Smooth muscle cell (in vitro differentiated cells): ENCODE measurements at regions not wholly inside any gene's neighbourhood (a gene's known extent, or its start where the extent isn't known, plus 50 kb on each side); places are given as distances from the start of the nearest gene placed in this dataset.

Source experiments
- DNase-seq: peaks from one replicate; lab custom pipeline; 2025; ENCODE audit not compliant: unreplicated experiment; lab: John Stamatoyannopoulos, UW
- H2AFZ ChIP-seq: fragments of 200-600 bp; sonication (generic); 2 replicates; pipeline ENCODE4 v1.6.0; 2016; ENCODE audit warnings: antibody characterized with exemption, low read depth, mild to moderate bottlenecking
- H3F3A ChIP-seq: fragments of 200-600 bp; sonication (generic); 2 replicates; pipeline ENCODE4 v1.6.0; 2017; ENCODE audit warnings: antibody characterized with exemption, low read depth
- H3K27ac ChIP-seq: fragments of 200-600 bp; sonication (generic); 2 replicates; pipeline ENCODE4 v1.5.1; 2016; ENCODE audit warnings: low read depth, mild to moderate bottlenecking
- H3K27me3 ChIP-seq: fragments of 200-600 bp; sonication (generic); 2 replicates; pipeline ENCODE4 v1.6.1; 2016; ENCODE audit warnings: low read depth, mild to moderate bottlenecking
- H3K36me3 ChIP-seq: fragments of 200-600 bp; sonication (generic); 2 replicates; pipeline ENCODE4 v1.5.1; 2016; ENCODE audit warnings: low read depth
- H3K4me1 ChIP-seq: fragments of 200-600 bp; sonication (generic); 2 replicates; pipeline ENCODE4 v1.5.1; 2016; ENCODE audit warnings: low read depth
- H3K4me2 ChIP-seq: fragments of 200-600 bp; sonication (generic); 2 replicates; pipeline ENCODE4 v1.6.0; 2016; ENCODE audit warnings: mild to moderate bottlenecking
- H3K4me3 ChIP-seq: fragments of 200-600 bp; sonication (generic); 2 replicates; pipeline ENCODE4 v1.5.1; 2016; ENCODE audit warnings: mild to moderate bottlenecking
- H3K79me2 ChIP-seq: fragments of 200-600 bp; sonication (generic); 2 replicates; pipeline ENCODE4 v1.6.0; 2016; ENCODE audit warnings: low read depth, mild to moderate bottlenecking
- H3K9ac ChIP-seq: fragments of 200-600 bp; sonication (generic); 2 replicates; pipeline ENCODE4 v1.6.0; 2016; ENCODE audit warnings: low read depth
- H3K9me3 ChIP-seq: fragments of 200-600 bp; sonication (generic); replicated peaks from 2 replicates; pipeline ENCODE4 v1.5.1; 2016; ENCODE audit warnings: low read depth
- H4K20me1 ChIP-seq: fragments of 200-600 bp; sonication (generic); 2 replicates; pipeline ENCODE4 v1.6.0; 2016; ENCODE audit warnings: low read depth
- WGBS: methylation state at CpG from one replicate; pipeline ENCODE4 v1.1.7; 2016; ENCODE audit warnings: low lambda C conversion rate; 5-methylcytosine and 5-hydroxymethylcytosine counted together
- TF ChIP-seq, protein P1 (sequence below): fragments of 200-600 bp; sonication (generic); IDR thresholded peaks from 2 replicates; pipeline ENCODE4 v1.5.1; 2017; ENCODE audit warnings: borderline replicate concordance, mild to moderate bottlenecking, antibody characterized with exemption; ENCODE audit not compliant: insufficient read depth, poor library complexity, severe bottlenecking

GRCh38 chr2:145339646-145340045 lies 819.7 kb upstream of the ZEB2 start:
- Histone ChIP-seq H3K79me2 (no peaks in the 10 kb centered on the region), H4K20me1 (no peaks in the 10 kb centered on the region), H3F3A (no peaks in the 10 kb centered on the region), H3K27ac (no peak overlapping the region), H3K4me1 (peaks cover 4% of the 10 kb centered on the region), H3K27me3 (no peaks in the 10 kb centered on the region), H2AFZ (peak overlapping the region; percentile 38), H3K9me3 (no peaks in the 10 kb centered on the region), H3K36me3 (no peaks in the 10 kb centered on the region), H3K4me2 (no peak overlapping the region), H3K9ac (no peak overlapping the region), H3K4me3 (no peak overlapping the region)
- 85% methylated on average over 3 of the region's 3 CpGs for WGBS
- DNase-seq: no peak
- TF ChIP-seq, protein P1, sequence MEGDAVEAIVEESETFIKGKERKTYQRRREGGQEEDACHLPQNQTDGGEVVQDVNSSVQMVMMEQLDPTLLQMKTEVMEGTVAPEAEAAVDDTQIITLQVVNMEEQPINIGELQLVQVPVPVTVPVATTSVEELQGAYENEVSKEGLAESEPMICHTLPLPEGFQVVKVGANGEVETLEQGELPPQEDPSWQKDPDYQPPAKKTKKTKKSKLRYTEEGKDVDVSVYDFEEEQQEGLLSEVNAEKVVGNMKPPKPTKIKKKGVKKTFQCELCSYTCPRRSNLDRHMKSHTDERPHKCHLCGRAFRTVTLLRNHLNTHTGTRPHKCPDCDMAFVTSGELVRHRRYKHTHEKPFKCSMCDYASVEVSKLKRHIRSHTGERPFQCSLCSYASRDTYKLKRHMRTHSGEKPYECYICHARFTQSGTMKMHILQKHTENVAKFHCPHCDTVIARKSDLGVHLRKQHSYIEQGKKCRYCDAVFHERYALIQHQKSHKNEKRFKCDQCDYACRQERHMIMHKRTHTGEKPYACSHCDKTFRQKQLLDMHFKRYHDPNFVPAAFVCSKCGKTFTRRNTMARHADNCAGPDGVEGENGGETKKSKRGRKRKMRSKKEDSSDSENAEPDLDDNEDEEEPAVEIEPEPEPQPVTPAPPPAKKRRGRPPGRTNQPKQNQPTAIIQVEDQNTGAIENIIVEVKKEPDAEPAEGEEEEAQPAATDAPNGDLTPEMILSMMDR: no peak

DNA sequence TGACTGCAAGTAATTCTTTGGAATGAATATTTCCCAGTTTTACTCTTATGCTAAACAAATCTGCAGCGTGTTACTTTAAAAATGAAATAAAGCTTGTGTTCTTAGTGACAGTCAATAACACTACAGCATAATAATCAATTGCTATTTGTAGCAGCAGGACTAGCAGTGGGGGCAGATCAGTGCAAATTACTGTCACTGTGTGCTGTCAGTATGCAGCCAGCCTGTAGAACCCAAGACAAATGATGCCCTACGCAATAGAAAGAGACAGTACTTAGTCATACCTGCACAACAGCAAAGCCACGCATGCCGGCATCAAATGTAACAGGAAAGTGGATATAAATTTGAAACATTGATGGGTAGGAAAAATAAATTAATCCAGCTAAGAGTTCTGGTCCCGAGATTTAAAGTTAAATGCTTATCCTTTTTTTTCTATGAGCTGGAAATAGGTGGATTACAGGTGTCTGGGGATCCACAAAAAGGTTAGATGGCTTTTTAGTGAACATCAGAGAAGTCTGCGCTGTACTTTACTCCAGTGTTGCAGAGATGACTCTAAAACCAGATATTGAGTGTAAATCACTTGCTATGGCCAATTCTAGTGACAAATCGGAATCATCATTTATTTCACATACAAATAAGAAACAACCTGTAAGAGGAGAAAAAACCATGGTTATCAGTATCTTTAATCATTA lies 812.4 kb upstream of the ZEB2 start:
- H3F3A ChIP-seq: no peaks in the 10 kb centered on the region
- H3K36me3 ChIP-seq: no peaks in the 10 kb centered on the region
- DNase-seq: no peak
- no peak overlapping the region for H3K4me3 ChIP-seq
- H3K79me2 ChIP-seq: no peaks in the 10 kb centered on the region
- H3K9ac ChIP-seq: no peak overlapping the region
- H3K4me2 ChIP-seq: no peak overlapping the region
- no peak overlapping the region for H2AFZ ChIP-seq
- 83% methylated on average over 7 of the region's 7 CpGs for WGBS
- H3K27ac ChIP-seq: no peak overlapping the region
- TF ChIP-seq, protein P1: no peak
- no peaks in the 10 kb centered on the region for H3K9me3 ChIP-seq
- H3K27me3 ChIP-seq: no peaks in the 10 kb centered on the region
- no peaks in the 10 kb centered on the region for H4K20me1 ChIP-seq
- H3K4me1 ChIP-seq: no peaks in the 10 kb centered on the region

DNA sequence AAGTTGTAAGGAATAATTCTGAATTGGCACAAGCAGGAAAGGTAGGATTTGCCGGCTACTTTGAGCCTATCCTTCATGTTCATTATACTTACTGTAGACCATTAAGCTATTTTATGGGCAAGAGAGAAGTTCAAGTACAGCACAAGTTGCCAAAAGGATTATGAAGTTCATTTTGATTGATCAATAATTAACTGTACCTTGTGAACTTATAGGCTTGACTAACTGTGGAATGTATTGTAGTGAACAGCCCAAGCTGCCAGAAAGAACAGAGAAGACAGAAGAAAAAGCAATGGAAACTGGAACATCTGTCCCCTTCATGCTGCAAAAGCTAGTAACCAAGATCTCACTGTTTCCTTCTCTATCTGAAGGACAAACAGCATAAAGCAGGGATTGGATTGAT lies 810.1 kb upstream of the ZEB2 start:
- Histone ChIP-seq H3K27me3 (no peaks in the 10 kb centered on the region), H3K4me3 (no peak overlapping the region), H3K4me2 (no peak overlapping the region), H3K9ac (no peak overlapping the region), H3K27ac (no peak overlapping the region), H4K20me1 (no peaks in the 10 kb centered on the region), H3K4me1 (no peaks in the 10 kb centered on the region), H2AFZ (peak overlapping the region; percentile 16), H3F3A (no peaks in the 10 kb centered on the region), H3K9me3 (no peaks in the 10 kb centered on the region), H3K36me3 (no peaks in the 10 kb centered on the region), H3K79me2 (no peaks in the 10 kb centered on the region)
- TF ChIP-seq, protein P1: no peak
- DNase-seq: no peak
- WGBS: 96% methylated on average over 1 of the region's 1 CpG

DNA sequence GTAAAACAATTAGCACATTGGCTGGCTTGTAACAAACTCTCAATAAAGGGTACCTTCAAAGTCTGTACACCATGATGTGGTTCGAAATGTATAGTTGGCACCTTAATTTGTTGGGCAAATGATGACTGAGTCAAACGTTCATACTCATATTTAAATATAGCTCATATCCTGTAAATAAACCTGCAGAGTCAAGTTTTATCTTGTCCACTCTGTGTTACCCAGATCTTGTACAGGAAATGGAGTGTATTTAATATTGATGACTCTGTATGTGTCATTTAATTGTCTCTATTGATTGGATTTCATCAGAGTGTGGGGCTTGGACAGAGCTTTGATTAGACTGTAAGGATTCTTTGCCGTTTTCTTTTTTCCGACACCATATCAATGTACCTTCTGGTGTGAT lies 805.6 kb upstream of the ZEB2 start:
- no peak overlapping the region for H3K27ac ChIP-seq
- H3K4me3 ChIP-seq: no peak overlapping the region
- H3K79me2 ChIP-seq: no peaks in the 10 kb centered on the region
- no peaks in the 10 kb centered on the region for H4K20me1 ChIP-seq
- H3K27me3 ChIP-seq: no peaks in the 10 kb centered on the region
- no peaks in the 10 kb centered on the region for H3K4me1 ChIP-seq
- no peaks in the 10 kb centered on the region for H3K36me3 ChIP-seq
- H3K9me3 ChIP-seq: no peaks in the 10 kb centered on the region
- no peak for DNase-seq
- 87% methylated on average over 4 of the region's 4 CpGs for WGBS
- no peak overlapping the region for H2AFZ ChIP-seq
- H3K4me2 ChIP-seq: no peak overlapping the region
- no peaks in the 10 kb centered on the region for H3F3A ChIP-seq
- no peak overlapping the region for H3K9ac ChIP-seq
- TF ChIP-seq, protein P1: no peak
